Hepatocyte (in vitro differentiated cells): ENCODE measurements at regions not wholly inside any gene's neighbourhood (a gene's known extent, or its start where the extent isn't known, plus 50 kb on each side); places are given as distances from the start of the nearest gene placed in this dataset.

Experiments
- DNase-seq: peaks from one replicate; pipeline ENCODE4 v3.0.0-alpha.2; 2016; ENCODE audit warnings: low spot score
- H2AFZ ChIP-seq: fragments of 200-600 bp; sonication (generic); 2 replicates; pipeline ENCODE4 v1.6.0; 2016; ENCODE audit warnings: antibody characterized with exemption, mild to moderate bottlenecking
- H3K27ac ChIP-seq: fragments of 200-600 bp; sonication (generic); 2 replicates; pipeline ENCODE4 v1.5.1; 2016; ENCODE audit warnings: mild to moderate bottlenecking
- H3K27me3 ChIP-seq: fragments of 200-600 bp; sonication (generic); 2 replicates; pipeline ENCODE4 v1.6.1; 2016
- H3K36me3 ChIP-seq: fragments of 200-600 bp; sonication (generic); replicated peaks from 2 replicates; pipeline ENCODE4 v1.5.1; 2016; ENCODE audit warnings: low read depth; ENCODE audit not compliant: insufficient read depth
- H3K4me1 ChIP-seq: fragments of 200-600 bp; sonication (generic); 2 replicates; pipeline ENCODE4 v1.5.1; 2016; ENCODE audit warnings: mild to moderate bottlenecking, moderate library complexity; ENCODE audit not compliant: insufficient read depth
- H3K4me2 ChIP-seq: fragments of 200-600 bp; sonication (generic); 2 replicates; pipeline ENCODE4 v1.6.0; 2016
- H3K4me3 ChIP-seq: fragments of 200-600 bp; sonication (generic); 2 replicates; pipeline ENCODE4 v1.5.1; 2016; ENCODE audit warnings: mild to moderate bottlenecking
- H3K79me2 ChIP-seq: fragments of 200-600 bp; sonication (generic); 2 replicates; pipeline ENCODE4 v1.6.0; 2017; ENCODE audit warnings: mild to moderate bottlenecking
- H3K9me2 ChIP-seq: fragments of 200-600 bp; sonication (generic); replicated peaks from 2 replicates; pipeline ENCODE4 v1.6.0; 2017; ENCODE audit warnings: mild to moderate bottlenecking; ENCODE audit not compliant: insufficient read depth
- H3K9me3 ChIP-seq: fragments of 200-600 bp; sonication (generic); 2 replicates; pipeline ENCODE4 v1.5.1; 2016; ENCODE audit warnings: low read depth, mild to moderate bottlenecking
- H4K20me1 ChIP-seq: fragments of 200-600 bp; sonication (generic); 2 replicates; pipeline ENCODE4 v1.6.0; 2016; ENCODE audit warnings: mild to moderate bottlenecking; ENCODE audit not compliant: insufficient read depth, poor library complexity, severe bottlenecking
- EZH2 ChIP-seq: fragments of 200-600 bp; sonication (generic); IDR thresholded peaks from 2 replicates; pipeline ENCODE4 v1.6.1; 2016; ENCODE audit warnings: antibody characterized with exemption, mild to moderate bottlenecking, borderline replicate concordance
- EZH2phosphoT487 ChIP-seq: fragments of 200-600 bp; sonication (generic); IDR thresholded peaks from one replicate; pipeline ENCODE4 v1.6.1; 2018; ENCODE audit warnings: antibody characterized with exemption, mild to moderate bottlenecking, low read depth, moderate library complexity; ENCODE audit not compliant: unreplicated experiment, severe bottlenecking
- WGBS: methylation state at CpG from one replicate; pipeline ENCODE4 v1.1.6; 2016; ENCODE audit warnings: low lambda C conversion rate; ENCODE audit errors: missing lambda C conversion rate; 5-methylcytosine and 5-hydroxymethylcytosine counted together
- TF ChIP-seq, protein P1 (sequence below): fragments of 200-600 bp; sonication (generic); IDR thresholded peaks from 2 replicates; pipeline ENCODE4 v1.5.1; 2016; ENCODE audit warnings: antibody characterized with exemption, mild to moderate bottlenecking; ENCODE audit not compliant: poor library complexity

GRCh38 chr1:229880271-229881170 is 186.5 kb upstream of the GALNT2 start:
- Histone ChIP-seq H3K27me3 (no peaks in the 10 kb centered on the region), H3K9me2 (no peaks in the 10 kb centered on the region), H3K9me3 (no peaks in the 10 kb centered on the region), H3K4me2 (no peak overlapping the region), H3K79me2 (no peaks in the 10 kb centered on the region), H3K36me3 (no peaks in the 10 kb centered on the region), H3K27ac (no peak overlapping the region), H2AFZ (no peak overlapping the region), H3K4me1 (no peaks in the 10 kb centered on the region), H3K4me3 (no peak overlapping the region), H4K20me1 (no peaks in the 10 kb centered on the region)
- TF ChIP-seq EZH2phosphoT487 (no peak), EZH2 (no peak)
- TF ChIP-seq, protein P1, sequence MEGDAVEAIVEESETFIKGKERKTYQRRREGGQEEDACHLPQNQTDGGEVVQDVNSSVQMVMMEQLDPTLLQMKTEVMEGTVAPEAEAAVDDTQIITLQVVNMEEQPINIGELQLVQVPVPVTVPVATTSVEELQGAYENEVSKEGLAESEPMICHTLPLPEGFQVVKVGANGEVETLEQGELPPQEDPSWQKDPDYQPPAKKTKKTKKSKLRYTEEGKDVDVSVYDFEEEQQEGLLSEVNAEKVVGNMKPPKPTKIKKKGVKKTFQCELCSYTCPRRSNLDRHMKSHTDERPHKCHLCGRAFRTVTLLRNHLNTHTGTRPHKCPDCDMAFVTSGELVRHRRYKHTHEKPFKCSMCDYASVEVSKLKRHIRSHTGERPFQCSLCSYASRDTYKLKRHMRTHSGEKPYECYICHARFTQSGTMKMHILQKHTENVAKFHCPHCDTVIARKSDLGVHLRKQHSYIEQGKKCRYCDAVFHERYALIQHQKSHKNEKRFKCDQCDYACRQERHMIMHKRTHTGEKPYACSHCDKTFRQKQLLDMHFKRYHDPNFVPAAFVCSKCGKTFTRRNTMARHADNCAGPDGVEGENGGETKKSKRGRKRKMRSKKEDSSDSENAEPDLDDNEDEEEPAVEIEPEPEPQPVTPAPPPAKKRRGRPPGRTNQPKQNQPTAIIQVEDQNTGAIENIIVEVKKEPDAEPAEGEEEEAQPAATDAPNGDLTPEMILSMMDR, result no peak
- 88% methylated on average over 15 of the region's 15 CpGs for WGBS
- DNase-seq, result no peak

DNA sequence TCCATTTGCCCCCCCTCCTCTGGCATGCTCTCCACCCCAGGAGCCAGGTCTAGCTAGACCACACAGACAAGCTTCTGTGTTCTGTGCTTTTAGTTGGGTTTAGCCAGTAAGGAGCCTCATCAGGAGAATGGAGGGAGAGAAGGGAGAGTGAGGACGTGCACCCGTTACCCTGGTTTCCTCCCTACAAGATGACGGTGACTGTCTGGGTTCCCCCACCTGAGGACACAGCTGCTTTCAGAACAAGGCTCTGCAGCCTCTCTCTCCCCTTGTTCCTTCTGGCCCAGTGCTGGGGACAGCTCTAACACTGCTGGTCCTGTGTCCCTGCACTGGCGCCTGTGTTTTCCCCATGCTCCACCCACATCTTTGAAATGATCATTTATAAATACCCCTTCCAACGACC is 184.4 kb upstream of the GALNT2 start:
- 82% methylated on average over 5 of the region's 5 CpGs for WGBS
- no peak overlapping the region for H3K27ac ChIP-seq

GRCh38 chr1:229883504-229884200 is 183.4 kb upstream of the GALNT2 start:
- Histone ChIP-seq H4K20me1 (no peaks in the 10 kb centered on the region), H3K9me2 (no peaks in the 10 kb centered on the region), H3K4me3 (no peak overlapping the region), H3K27ac (no peak overlapping the region), H3K4me1 (no peaks in the 10 kb centered on the region), H2AFZ (no peak overlapping the region), H3K79me2 (no peaks in the 10 kb centered on the region), H3K4me2 (no peak overlapping the region), H3K9me3 (no peaks in the 10 kb centered on the region), H3K36me3 (no peaks in the 10 kb centered on the region), H3K27me3 (no peaks in the 10 kb centered on the region)
- DNase-seq, result no peak
- TF ChIP-seq EZH2phosphoT487 (no peak), EZH2 (no peak)
- TF ChIP-seq, protein P1, result no peak
- whole genome bisulfite sequencing, result 90% methylated on average over 7 of the region's 7 CpGs

More for the DNA sequence above, 184.4 kb upstream of the GALNT2 start:
- H3K4me2 ChIP-seq, result no peak overlapping the region
- no peak for DNase-seq
- no peak overlapping the region for H2AFZ ChIP-seq
- TF ChIP-seq EZH2phosphoT487 (no peak), EZH2 (no peak)
- TF ChIP-seq, protein P1, result no peak
- H3K27me3 ChIP-seq, result no peaks in the 10 kb centered on the region
- H3K36me3 ChIP-seq, result no peaks in the 10 kb centered on the region
- no peaks in the 10 kb centered on the region for H3K4me1 ChIP-seq
- H3K4me3 ChIP-seq, result no peak overlapping the region
- H4K20me1 ChIP-seq, result no peaks in the 10 kb centered on the region
- H3K9me3 ChIP-seq, result no peaks in the 10 kb centered on the region
- no peaks in the 10 kb centered on the region for H3K79me2 ChIP-seq
- no peaks in the 10 kb centered on the region for H3K9me2 ChIP-seq
